ENCODE measurements at regions not wholly inside any gene's neighbourhood (a gene's known extent, or its start where the extent isn't known, plus 50 kb on each side); places are given as distances from the start of the nearest gene placed in this dataset.

GRCh38 chr12:127038152-127038551 is 1228.8 kb upstream of the TMEM132C start:
- no peak for TF ChIP-seq EGR1 (IDR thresholded peaks at IDR 0.05)
- TF ChIP-seq EP300 (IDR thresholded peaks at IDR 0.05; ENCODE audit: borderline replicate concordance), result no peak
- no peak for TF ChIP-seq ZBTB7A (IDR thresholded peaks at IDR 0.05; ENCODE audit: low read depth)
- no peak for TF ChIP-seq FOXM1 (IDR thresholded peaks at IDR 0.05; ENCODE audit: borderline replicate concordance, low read depth)
- no peak for TF ChIP-seq USF1 (IDR thresholded peaks at IDR 0.05)
- no peak for TF ChIP-seq TCF12 (IDR thresholded peaks at IDR 0.05; ENCODE audit: low read depth)
- TF ChIP-seq TEAD4 (IDR thresholded peaks at IDR 0.05), result no peak

- TF ChIP-seq MAX (IDR thresholded peaks at IDR 0.05) (no peak), CREB1 (IDR thresholded peaks at IDR 0.05; ENCODE audit: low read depth) (no peak), RAD21 (IDR thresholded peaks at IDR 0.05; ENCODE audit: low read depth) (no peak), TAF1 (IDR thresholded peaks at IDR 0.05; ENCODE audit: low read depth) (no peak), USF1 (IDR thresholded peaks at IDR 0.05) (no peak)
Measured at GRCh38 chr12:127038761-127039160, 1228.2 kb upstream of the TMEM132C start.

- TF ChIP-seq TEAD4 (IDR thresholded peaks at IDR 0.05) (no peak), ZBTB7A (IDR thresholded peaks at IDR 0.05; ENCODE audit: low read depth) (no peak), YY1 (IDR thresholded peaks at IDR 0.05; ENCODE audit: low read depth) (no peak), USF1 (IDR thresholded peaks at IDR 0.05) (no peak), FOXM1 (IDR thresholded peaks at IDR 0.05; ENCODE audit: borderline replicate concordance, low read depth) (no peak), MAX (IDR thresholded peaks at IDR 0.05) (no peak), RAD21 (IDR thresholded peaks at IDR 0.05; ENCODE audit: low read depth) (no peak)
Measured at GRCh38 chr12:127041985-127042625, 1224.9 kb upstream of the TMEM132C start.

- no peak for TF ChIP-seq YY1 (IDR thresholded peaks at IDR 0.05; ENCODE audit: low read depth)
Measured at GRCh38 chr12:127043731-127044130, 1223.2 kb upstream of the TMEM132C start.

GRCh38 chr12:127044836-127045235 is 1222.1 kb upstream of the TMEM132C start:
- TF ChIP-seq TAF1 (IDR thresholded peaks at IDR 0.05; ENCODE audit: low read depth), result no peak
- no peak for TF ChIP-seq ZBTB7A (IDR thresholded peaks at IDR 0.05; ENCODE audit: low read depth)
- TF ChIP-seq TCF12 (IDR thresholded peaks at IDR 0.05; ENCODE audit: low read depth), result no peak
- no peak for TF ChIP-seq EP300 (IDR thresholded peaks at IDR 0.05; ENCODE audit: borderline replicate concordance)

GRCh38 chr12:127046467-127046866 is 1220.5 kb upstream of the TMEM132C start:
- TF ChIP-seq MAX (IDR thresholded peaks at IDR 0.05) (no peak), TEAD4 (IDR thresholded peaks at IDR 0.05) (no peak), TCF12 (IDR thresholded peaks at IDR 0.05; ENCODE audit: low read depth) (no peak), USF1 (IDR thresholded peaks at IDR 0.05) (no peak)

- TF ChIP-seq EP300 (IDR thresholded peaks at IDR 0.05; ENCODE audit: borderline replicate concordance), result no peak
- no peak for TF ChIP-seq EGR1 (IDR thresholded peaks at IDR 0.05)
- TF ChIP-seq TEAD4 (IDR thresholded peaks at IDR 0.05), result no peak
- TF ChIP-seq CEBPB (IDR thresholded peaks at IDR 0.05), result no peak
- TF ChIP-seq MAX (IDR thresholded peaks at IDR 0.05), result no peak
- TF ChIP-seq TCF12 (IDR thresholded peaks at IDR 0.05; ENCODE audit: low read depth), result no peak
- no peak for TF ChIP-seq FOXM1 (IDR thresholded peaks at IDR 0.05; ENCODE audit: borderline replicate concordance, low read depth)
- no peak for TF ChIP-seq CREB1 (IDR thresholded peaks at IDR 0.05; ENCODE audit: low read depth)
- TF ChIP-seq USF1 (IDR thresholded peaks at IDR 0.05), result no peak
- TF ChIP-seq RAD21 (IDR thresholded peaks at IDR 0.05; ENCODE audit: low read depth), result no peak
- TF ChIP-seq ZBTB7A (IDR thresholded peaks at IDR 0.05; ENCODE audit: low read depth), result no peak
Measured at GRCh38 chr12:127048057-127048456, 1218.9 kb upstream of the TMEM132C start.

- TF ChIP-seq EGR1 (IDR thresholded peaks at IDR 0.05), result no peak
- TF ChIP-seq RAD21 (IDR thresholded peaks at IDR 0.05; ENCODE audit: low read depth), result no peak
- TF ChIP-seq TCF12 (IDR thresholded peaks at IDR 0.05; ENCODE audit: low read depth), result no peak
- TF ChIP-seq TAF1 (IDR thresholded peaks at IDR 0.05; ENCODE audit: low read depth), result no peak
- TF ChIP-seq FOXM1 (IDR thresholded peaks at IDR 0.05; ENCODE audit: borderline replicate concordance, low read depth), result no peak
- no peak for TF ChIP-seq YY1 (IDR thresholded peaks at IDR 0.05; ENCODE audit: low read depth)
- no peak for TF ChIP-seq USF1 (IDR thresholded peaks at IDR 0.05)
- no peak for TF ChIP-seq EP300 (IDR thresholded peaks at IDR 0.05; ENCODE audit: borderline replicate concordance)
Measured at GRCh38 chr12:127051139-127051538, 1215.8 kb upstream of the TMEM132C start.
